GM10248 (cell line): ENCODE measurements at regions not wholly inside any gene's neighbourhood (a gene's known extent, or its start where the extent isn't known, plus 50 kb on each side); places are given as distances from the start of the nearest gene placed in this dataset.

ENCODE experiments used
- CTCF ChIA-PET: fragments of 300-600 bp; sonication (Branson Sonifier 250); formaldehyde crosslinking; extraction: SDS; loops from one replicate; lab custom pipeline; 2021; ENCODE audit warnings: antibody characterized with exemption; lab: Yijun Ruan, JAX
- POLR2A ChIA-PET: fragments of 350-650 bp; sonication (Branson Sonifier 250); formaldehyde crosslinking; extraction: SDS; loops from one replicate; lab custom pipeline; 2020; ENCODE audit warnings: antibody characterized with exemption; lab: Yijun Ruan, JAX
- DNase-seq: peaks from one replicate; pipeline ENCODE4 v3.0.0; 2012; ENCODE audit errors: extremely low spot score
- CTCF ChIP-seq: IDR thresholded peaks from 2 replicates; pipeline ENCODE4 v1.5.1; 2012; ENCODE audit warnings: mild to moderate bottlenecking, low read depth; ENCODE audit errors: extremely low read depth, missing control alignments, control extremely low read depth

- ChIA-PET CTCF (interaction anchor here (1.2 to 2.8 kb wide), 6 partner anchors 10 to 394 kb away, joined by 3 to 20 read pairs (median 4); no protein-coding TSS in a partner anchor), POLR2A (no interaction called here)
- DNase-seq = no peak
- no peak for TF ChIP-seq CTCF
Observed at GRCh38 chr1:58927041-58927721, 143.3 kb upstream of the JUN start.

- ChIA-PET POLR2A (no interaction called here), CTCF (interaction anchor here (1.2 to 2.8 kb wide), 6 partner anchors 9 to 394 kb away, joined by 3 to 20 read pairs (median 4); no protein-coding TSS in a partner anchor)
- DNase-seq = no peak
- no peak for TF ChIP-seq CTCF
Observed at GRCh38 chr1:58927722-58928085, 143.9 kb upstream of the JUN start.

GRCh38 chr1:58928514-58928913 is 144.7 kb upstream of the JUN start:
- ChIA-PET POLR2A (no interaction called here), CTCF (interaction anchor here (0.6 to 2.8 kb wide), 5 partner anchors 8 to 23 kb away, joined by 3 to 20 read pairs (median 4); no protein-coding TSS in a partner anchor)
- TF ChIP-seq CTCF = no peak
- DNase-seq = no peak

- CTCF ChIA-PET = interaction anchor here (3.3 kb wide), 1 partner anchor 11 kb away, joined by 13 read pairs; no protein-coding TSS in a partner anchor
- no peak for DNase-seq
Observed at GRCh38 chr1:58929671-58930325, 146.0 kb upstream of the JUN start.

GRCh38 chr1:58931024-58931423 is 147.2 kb upstream of the JUN start:
- no peak for DNase-seq
- no peak for TF ChIP-seq CTCF
- POLR2A ChIA-PET = no interaction called here
- CTCF ChIA-PET = interaction anchor here (1.1 to 3.3 kb wide), 3 partner anchors 9 to 12 kb away, joined by 3 to 13 read pairs (median 4); no protein-coding TSS in a partner anchor

More at GRCh38 chr1:58929671-58930325, 146.0 kb upstream of the JUN start:
- TF ChIP-seq CTCF = no peak
- POLR2A ChIA-PET = no interaction called here

- no peak for TF ChIP-seq CTCF
- ChIA-PET CTCF (interaction anchor here (1.1 to 3.3 kb wide), 4 partner anchors 8 to 11 kb away, joined by 3 to 13 read pairs (median 4); no protein-coding TSS in a partner anchor), POLR2A (no interaction called here)
- DNase-seq = no peak
Observed at GRCh38 chr1:58931756-58932155, 147.9 kb upstream of the JUN start.
